Activated CD8-positive, alpha-beta memory T cell treated with anti-CD3 and anti-CD28 coated beads, Interleukin-2, amount 50 U/mL, for 4 hours (primary cell): ENCODE measurements at regions not wholly inside any gene's neighbourhood (a gene's known extent, or its start where the extent isn't known, plus 50 kb on each side); places are given as distances from the start of the nearest gene placed in this dataset.

Source experiments
- DNase-seq: peaks from one replicate; pipeline ENCODE4 v3.0.0-alpha.2; 2020

DNA sequence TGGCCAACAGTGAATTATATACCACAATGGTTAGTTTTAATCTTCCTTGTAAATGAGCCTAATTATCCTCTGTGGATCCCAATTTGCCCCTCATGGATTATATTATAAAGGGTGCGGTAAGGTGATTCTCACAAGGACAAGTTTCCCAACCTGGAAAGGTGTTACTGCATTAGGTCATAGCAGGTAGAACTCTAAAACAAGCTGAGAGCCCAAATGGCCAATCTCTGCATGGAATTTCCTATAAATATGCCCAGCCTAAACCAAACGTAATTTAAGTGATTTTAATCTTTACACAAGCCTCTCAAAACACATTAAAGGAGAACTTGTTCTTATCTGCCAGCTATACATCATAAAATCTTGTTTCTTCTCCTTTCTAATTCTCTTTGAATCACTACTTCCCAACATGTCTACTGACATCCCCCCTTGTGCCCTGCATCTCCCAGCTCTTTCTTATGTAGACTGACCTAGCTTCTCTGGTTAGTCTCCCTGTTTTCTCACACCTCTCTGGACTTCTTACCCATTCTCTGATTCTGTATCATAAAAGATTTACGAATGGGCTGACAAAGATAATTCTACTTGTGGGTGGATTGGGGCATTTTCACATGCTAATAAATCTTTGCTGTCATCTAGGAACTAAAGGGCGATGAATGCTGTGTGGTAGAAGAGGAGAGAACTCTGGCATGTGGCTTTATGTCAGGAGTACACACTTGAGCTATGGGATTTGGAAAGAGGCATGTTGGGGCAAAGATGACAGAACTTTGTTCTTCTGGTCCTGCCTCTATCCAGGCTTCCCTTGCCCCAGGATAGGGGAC lies 94.3 kb upstream of the PGRMC2 start:
- no peak for DNase-seq

DNA sequence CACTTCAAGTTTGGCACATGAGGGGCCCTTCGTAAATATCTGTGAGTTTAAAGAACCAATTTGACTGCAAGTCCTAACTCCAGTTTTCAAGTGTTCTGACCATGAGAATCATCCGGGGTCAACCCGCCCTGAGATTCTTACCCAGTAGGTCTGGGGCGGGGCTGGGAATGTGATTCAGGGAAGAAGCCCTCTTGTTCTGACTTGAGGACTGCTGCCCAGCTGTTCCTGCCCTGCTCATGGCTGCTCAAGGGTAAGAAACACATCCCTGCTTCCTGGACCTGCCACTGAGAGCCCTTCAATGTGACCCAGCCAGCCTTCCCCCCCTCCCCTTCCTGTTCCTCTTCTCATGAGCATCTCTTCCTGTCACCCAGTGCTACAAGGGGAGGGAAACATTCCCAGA lies 92.7 kb upstream of the PGRMC2 start:
- DNase-seq: no peak

DNA sequence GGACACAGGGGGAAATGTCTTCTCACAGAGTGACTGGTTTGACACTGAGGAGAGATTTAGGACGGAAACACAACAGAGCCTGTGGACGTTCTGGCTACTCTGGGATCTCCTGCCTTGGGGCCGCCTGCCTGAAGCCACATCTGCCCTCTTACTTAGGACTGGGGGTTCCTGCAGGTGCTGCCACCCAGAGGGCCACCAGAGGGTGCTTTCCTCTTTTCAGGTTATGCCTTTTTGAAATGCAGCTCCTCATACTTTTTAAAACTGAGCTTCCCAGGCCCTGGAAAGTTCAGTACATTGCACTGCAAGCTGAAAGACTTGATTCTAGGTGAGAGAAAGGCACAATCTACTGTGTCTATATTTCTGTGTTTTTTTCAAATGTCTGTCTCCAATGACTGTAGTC lies 92.2 kb upstream of the PGRMC2 start:
- DNase-seq: no peak

DNA sequence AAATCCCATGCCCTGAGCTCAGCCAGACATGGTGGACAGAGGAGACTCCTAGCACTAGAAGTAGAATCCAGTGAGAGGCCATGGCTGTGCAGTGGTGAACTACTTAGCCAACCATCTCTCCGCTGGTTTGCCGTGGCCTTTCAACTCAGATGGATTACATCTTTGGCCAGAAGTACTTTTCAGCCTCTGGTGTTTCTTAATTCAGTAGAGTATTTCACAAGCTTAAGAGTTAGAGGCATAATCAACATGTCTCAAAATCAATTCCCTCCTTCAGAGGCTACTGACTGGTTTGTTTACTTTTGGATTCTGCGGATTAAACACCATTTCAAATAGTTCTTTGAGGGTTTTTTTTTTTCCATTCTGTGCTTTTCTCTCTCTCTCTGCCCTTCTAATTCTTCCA lies 91.1 kb upstream of the PGRMC2 start:
- no peak for DNase-seq

DNA sequence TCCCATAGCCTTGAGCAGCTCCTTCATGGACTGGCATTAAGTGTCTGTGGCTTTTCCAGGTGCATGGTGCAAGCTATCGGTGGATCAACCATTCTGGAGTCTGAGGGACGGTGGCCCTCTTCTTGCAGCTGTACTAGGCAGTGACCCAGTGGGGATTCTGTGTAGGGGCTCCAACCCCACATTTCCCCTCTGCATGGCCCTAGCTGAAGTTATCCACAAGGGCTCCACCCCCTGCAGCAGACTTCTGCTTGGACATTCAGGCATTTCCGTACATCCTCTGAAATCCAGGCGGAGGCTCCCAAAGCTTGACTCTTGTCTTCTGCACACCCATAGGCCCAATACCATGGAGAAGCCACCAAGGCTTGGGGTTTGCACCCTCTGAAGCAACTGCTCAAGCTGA lies 89.3 kb upstream of the PGRMC2 start:
- no peak for DNase-seq

DNA sequence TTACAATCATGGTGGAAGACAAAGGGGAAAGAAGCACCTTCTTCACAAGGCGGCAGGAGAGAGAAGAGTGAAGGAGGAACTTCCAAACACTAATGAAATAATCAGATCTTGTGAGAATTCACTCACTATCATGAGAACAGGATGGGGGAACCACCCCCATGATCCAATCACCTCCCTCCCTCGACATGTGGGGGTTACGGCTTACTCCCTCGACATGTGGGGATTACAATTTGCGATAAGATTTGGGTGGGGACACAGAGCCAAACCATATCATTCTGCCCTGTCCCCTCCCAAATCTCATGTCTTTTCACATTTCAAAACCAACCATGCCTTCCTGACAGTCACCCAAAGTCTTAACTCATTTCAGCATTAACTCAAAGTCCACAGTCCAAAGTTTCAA lies 88.7 kb upstream of the PGRMC2 start:
- no peak for DNase-seq

DNA sequence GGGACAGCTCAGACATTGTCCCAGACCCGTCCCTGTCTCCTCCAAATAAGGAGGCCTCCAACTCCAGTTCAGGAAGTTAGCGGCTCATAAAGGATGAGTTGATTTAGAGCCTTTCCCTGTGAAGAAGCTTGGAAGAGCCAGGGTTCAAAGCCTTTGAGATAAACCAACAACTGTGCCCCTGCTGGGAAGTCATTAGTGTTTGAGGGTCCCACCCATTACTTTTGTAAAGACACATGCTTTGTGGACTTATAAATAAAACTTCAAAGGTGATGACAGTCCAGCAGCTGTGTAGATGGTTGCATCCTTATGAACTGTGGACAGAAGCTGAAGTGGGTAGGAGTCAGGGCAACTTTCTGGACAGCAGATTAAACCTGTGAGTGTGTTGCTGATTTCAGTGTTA lies 86.0 kb upstream of the PGRMC2 start:
- no peak for DNase-seq

DNA sequence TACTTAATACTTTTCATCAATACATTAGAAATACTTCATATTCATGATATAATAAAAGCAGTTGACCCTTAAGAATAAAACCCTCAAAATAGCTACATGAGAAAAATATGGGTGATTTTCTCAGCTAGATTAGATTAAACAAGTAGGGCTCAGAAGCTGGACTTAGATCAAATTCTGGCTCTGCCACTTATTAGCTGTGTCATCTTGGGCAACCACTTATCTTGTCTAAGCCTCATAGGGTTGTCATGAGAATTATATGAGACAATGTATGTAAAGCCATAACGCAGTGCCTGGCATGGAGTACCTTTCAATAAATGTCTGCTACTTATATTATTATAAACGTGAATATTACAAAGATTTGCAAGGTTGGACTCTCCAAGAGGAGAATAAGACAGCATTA lies 84.3 kb upstream of the PGRMC2 start:
- no peak for DNase-seq

DNA sequence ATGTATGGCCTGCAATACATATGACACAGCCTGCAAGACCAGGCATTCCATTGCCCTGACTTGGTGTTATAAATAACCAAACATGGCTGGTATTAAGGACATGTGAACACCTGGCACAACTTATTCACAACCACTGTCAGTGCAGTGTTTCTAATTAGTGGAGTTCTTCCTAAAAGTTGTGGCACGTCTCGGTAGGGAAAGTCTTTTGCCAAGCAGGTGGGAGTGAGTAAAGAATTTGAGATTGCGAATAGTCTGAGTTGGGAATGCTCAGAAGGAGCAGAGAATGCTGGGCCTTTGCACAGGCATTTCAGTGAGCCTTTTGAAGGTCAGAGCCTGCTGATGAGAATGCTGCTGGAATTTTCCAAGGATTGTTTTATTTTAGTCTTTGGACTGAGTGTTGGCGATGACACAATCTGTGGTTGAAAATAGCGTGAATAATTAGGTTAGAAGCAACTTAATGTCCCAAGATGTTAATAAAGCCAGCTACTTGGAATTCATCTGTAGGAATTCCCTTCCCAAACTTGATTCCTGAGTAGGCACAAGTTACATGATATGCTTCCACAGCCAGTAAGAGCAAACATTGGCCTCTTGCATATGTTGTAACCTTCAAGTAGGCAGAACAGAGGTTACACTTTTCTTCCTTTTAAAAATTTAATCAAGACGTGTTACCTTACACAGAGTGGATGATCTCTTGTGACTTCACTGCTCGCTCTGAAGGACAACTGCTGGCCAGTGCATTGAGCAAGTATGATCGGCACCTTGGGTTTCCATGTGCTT lies 83.6 kb upstream of the PGRMC2 start:
- no peak for DNase-seq

DNA sequence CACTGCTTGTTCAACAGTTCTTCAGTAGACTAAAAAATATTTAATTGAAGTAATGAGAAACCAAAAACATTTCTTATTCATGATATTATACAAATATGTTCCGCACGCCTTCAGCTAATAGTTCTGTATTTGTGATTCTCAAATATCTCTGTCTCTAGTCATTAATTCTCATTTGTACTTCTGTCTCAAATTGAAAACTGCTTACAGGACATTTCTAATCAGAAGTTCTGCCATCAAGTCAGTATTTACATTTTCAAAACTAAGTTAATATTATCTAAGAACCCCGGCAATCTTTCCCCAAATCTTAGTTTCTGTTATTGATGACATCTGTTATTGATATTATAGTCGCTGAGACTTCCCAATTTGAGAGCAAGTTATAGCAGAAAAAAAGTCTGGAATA lies 78.6 kb upstream of the PGRMC2 start:
- DNase-seq: no peak

DNA sequence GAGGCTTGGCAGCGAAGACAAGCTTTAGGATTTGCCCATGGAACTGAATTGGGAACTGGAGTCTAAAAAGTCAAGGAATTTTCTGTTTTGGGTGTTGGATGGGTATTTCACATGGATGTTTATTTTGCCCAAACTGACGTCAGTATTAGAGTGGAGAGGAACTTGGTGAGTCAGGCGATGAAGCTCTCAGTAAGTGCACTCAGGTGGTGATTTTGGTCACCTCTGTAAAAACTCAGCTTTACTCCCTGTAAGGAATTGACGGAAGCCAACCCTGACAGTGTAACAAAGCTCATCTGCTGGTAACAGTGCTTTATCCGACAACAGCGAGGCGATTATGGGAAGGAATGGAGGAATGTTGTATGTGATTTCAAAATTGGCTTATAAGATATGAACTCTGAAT lies 77.0 kb upstream of the PGRMC2 start:
- DNase-seq: no peak

DNA sequence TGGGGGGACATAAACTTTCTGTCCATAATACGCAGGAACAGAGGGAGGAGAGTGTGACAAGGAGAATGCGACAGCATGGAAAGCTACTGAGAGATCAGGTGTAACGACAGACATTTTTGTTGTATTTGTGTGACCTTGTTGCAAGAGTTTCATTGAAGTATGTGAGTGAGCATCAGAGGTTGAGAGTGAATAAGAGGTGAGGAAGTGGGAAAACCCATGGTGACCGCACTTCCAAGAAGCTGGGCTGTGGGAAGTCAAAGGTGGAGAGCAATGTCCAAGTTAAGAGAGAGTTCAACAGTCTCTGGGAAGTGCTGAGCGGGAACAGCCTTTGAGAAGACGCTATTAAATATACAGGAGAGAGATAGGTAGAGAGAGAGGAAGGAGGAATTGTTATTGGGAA lies 76.4 kb upstream of the PGRMC2 start:
- DNase-seq: no peak

DNA sequence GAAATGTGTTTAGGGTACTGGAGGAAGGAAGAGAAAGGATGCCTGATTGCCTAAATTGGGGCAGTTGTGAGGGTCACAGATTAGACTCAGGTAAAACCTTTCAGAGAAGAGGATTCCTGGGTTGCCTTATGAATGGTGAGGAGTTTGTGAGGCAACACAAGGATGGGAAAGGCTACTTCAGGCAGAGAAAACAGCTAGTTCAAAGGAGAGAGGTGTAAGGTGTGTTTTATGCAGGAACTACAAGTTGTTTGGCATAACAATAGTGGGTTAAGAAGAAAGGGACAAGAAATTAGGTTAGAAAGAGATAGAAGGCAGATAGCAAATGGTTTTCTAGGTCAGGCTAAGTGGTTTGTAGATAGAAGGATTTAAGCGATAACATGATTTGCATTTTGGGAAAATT lies 75.1 kb upstream of the PGRMC2 start:
- DNase-seq: no peak

DNA sequence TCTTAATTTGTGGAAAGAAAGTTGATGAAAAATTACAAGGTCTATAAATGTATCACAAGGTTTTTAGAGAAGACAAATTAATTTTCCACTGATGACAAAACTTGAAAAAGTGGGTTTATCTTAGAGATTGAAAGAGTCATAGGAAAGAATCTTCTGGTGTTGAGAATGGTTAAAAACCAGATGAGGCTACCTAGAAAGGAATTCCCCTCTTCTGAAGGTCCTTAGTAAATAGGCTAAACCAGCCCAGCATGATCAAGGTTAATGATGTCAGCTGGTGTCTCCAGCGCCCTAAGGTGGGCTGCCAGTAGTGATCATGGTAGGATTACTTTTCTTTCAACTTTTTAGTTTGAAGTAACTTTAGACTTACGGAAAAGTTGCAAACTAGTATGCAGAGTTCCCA lies 71.8 kb upstream of the PGRMC2 start:
- no peak for DNase-seq

DNA sequence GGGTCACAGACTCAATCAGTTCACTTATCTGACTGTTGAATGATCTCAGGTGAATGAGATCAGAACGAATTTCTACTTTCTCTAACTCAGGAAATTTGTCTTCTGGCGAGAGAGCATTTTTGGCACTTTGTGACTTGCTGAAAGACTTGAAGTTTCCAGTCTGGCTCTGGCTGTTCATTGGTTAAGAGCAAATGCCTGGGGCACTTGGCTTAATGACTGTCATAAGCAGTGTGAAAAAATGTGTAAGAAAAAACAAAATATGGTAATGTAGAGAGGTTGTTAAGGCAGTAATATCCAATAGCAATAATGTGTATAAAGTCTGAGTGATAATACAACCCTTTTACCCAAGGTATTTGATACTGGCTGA lies 71.3 kb upstream of the PGRMC2 start:
- no peak for DNase-seq

DNA sequence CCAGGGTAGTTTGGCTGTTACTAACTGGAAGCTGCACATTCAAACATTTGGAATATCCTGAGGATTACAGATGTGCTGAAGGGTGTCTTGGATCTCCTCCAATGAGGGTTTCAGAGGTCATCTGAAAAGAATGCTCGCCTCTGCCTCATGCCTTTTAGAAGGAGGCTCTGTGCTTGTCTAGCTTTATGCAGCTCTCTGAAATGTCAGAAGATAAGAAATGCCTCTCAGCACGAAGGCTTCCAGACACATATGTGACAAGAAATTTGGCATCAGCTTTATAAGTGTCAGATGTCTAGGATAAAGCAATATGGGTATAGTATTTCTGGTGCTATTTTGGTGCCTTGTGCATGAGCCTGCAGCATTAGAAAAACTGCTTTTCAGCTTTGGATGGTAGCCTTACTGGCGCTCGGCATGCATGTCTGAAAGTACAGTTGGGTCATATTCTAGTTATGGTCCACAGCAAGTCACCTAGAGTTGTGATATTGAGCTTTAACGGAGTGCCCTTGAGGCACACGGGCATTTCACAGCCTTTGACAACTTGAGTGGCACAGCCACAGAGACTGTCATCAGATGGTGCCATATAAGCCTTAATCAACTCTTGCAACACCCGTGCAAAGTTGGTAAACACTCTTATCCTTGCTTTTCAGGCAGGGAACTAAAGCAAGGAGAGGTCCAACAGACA lies 70.8 kb upstream of the PGRMC2 start:
- no peak for DNase-seq

DNA sequence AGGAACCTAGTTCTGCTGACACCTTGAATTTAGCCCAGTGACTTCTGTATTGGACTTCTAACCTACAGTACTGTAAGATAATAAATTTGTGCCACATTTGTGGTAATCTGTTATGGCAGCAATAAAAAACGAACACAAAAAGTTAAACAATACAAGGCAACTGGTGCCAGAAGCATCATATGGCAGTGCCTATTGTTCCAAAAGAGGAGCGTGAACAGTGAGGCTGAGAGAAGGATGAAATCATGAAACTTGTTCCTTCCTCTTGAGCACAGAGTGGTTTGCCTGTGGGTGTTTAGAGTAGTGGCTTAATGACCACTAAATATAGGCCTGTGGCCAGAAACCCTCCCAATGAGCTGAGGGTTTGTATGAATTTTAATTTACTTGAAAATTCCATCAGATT lies 69.7 kb upstream of the PGRMC2 start:
- no peak for DNase-seq

DNA sequence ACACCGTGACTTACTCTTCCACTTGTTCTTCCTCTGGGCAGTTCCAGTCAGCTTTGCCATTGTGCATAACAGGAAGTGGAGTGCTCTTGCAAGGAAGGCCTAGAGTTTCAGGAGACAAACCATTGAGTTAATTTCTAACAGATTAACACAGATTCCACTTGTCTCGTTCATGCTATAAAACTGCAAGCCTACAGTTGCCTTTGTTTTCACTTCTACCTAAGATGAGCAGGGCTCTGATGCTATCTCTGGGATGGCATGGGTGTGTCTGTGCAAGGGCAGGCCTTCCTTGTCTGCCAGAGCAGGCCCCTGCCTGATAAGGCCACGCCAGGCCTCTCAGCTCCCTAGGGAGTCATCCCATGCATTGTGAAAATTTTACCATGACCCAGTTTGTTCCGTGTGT lies 67.7 kb upstream of the PGRMC2 start:
- DNase-seq: no peak

DNA sequence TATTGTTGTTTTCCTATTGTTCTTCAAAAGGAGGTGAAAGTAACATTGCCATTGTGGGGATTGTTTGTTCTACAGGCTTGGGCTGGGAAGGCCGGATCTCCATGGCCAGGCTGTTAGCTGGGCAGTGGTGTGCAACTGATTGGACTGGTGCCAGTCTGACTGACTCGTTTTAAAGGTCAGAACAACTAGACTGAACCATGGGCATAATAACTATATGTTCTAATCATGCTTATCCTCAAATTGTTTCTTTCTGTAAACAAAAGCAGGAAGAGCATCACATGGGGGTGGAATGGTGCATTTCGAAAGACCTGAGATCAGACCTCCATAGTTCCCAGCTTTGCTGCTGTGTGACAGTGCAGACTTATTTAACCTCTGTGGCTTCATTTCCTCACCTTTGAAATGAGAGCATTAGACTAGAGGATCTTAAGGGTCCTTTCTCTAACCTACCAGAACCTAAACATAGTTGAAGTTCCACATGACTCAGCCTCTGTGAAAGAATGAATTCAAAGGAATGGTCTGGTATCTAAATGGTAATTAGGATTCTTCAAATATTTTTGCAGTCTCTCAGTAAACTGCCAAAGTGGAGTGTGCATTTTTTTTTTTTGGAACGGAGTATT lies 66.7 kb upstream of the PGRMC2 start:
- no peak for DNase-seq

DNA sequence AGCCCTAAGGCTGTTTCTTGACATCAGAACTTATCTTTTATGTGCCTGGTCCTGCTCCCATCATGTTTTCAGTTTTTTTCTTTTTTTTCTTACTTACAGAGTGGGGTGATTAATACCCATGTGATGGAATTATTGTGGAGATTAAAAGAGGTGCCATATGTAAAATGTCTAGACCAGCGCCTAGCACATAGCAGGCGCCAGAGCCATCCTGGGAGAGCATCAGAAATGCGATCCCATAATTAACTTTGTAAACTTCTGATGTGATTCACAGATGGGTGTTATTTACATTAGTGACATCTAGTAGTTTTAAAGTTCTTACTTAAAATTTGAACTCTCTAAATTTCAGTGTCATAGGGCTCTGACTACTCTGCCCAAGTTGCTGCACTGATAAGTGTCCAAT lies 66.2 kb upstream of the PGRMC2 start:
- no peak for DNase-seq

DNA sequence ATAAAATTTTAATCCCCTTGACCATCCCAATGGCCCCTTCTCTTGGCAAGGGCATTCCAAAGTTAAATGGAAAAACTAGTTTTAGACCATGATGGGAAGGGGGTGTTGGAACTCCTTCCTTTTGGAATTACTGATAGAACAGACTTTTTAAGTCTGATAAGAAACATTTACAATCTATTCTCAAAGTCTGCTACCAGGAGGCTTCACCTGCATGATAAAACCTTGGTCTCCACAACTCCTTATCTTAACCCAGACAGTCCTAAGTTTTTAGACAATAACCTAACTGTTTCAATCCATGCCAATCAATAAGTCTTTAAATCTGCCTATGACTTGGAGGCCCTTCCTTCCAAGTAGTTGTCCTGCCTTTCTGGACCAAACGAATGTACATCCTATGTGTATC lies 63.9 kb upstream of the PGRMC2 start:
- no peak for DNase-seq

DNA sequence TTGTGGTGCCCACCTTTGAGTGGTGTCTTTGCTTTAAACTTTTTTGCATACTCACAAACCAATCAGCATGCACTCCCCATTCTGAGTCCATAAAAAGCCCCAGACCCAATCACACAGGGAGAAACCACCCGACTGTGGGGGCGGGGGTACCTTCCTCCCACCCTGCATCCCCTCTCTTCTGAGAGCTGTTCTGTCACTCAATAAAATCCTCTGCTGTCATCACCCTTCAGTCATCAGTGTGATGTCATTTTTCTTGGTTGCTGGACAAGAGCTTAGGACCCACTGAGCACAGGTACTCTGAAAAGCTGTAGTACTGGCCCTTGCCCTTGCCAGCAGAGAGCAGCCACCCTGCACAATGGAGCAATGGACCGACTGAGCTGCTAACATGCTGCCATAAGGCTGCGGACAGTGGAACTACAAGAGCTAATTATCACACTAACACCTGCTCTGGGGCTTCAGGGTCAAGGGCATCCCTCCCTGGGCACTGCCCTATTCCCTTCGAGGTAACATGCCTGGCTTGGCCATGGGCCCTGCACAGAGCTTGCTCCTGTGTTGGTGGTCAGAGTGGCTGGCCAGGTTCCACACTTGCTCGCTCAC lies 62.9 kb upstream of the PGRMC2 start:
- DNase-seq: no peak

DNA sequence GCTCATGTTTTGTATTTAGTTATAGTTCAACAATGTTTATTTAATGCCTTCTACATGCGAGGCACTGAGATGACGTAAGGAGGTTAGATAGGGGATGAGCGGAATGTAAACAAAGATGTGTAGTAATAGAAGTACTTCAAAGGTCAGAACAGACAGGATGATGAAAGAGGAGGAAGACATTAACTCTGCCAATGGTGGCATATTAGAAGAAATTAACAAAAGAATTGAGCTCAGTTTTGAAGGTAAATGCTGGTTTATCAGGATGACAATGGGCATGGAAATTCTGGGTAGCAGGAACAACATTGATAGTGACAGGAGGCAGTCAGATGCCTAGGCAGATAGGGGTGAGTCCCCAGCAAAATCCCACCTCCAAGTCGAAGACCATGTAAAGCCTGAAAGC lies 62.3 kb upstream of the PGRMC2 start:
- DNase-seq: no peak
